GM12864 (cell line): ENCODE measurements at regions not wholly inside any gene's neighbourhood (a gene's known extent, or its start where the extent isn't known, plus 50 kb on each side); places are given as distances from the start of the nearest gene placed in this dataset.

Experiments
- DNase-seq: peaks from one replicate; pipeline ENCODE4 v3.0.0-alpha.2; 2011; ENCODE audit warnings: low read depth
- H3K4me3 ChIP-seq: 2 replicates; pipeline ENCODE4 v1.5.1; 2011; ENCODE audit warnings: mild to moderate bottlenecking, low read depth, low read length, control low read depth
- CTCF ChIP-seq: IDR thresholded peaks from 2 replicates; pipeline ENCODE4 v1.5.1; 2011; ENCODE audit warnings: low read depth, mild to moderate bottlenecking, moderate library complexity, low read length, control low read depth, inconsistent platforms; ENCODE audit errors: missing control alignments

DNA sequence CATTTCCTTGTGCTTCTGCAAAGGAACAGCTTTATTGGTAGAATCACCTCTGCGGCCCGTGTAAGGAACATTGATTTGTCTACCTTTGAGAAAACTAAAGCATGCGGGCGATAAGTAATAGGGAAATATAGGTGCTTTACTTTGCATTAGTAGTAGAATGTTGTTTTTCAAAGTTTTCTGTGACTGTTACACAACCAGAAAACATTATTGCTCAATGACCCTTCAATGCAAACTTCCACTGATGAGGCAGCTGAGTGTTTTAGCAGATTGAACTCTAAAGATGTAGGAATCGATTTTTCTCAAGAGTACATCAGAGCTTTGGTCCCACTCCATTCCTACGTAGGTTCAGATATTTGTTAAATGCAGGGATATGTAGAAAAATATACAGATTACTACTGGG lies 427.8 kb downstream of the DNAJB9 start:
- H3K4me3 ChIP-seq, result no peak overlapping the region
- TF ChIP-seq CTCF, result no peak
- no peak for DNase-seq

- H3K4me3 ChIP-seq, result no peak overlapping the region
- TF ChIP-seq CTCF, result no peak
- DNase-seq, result no peak
Observed at GRCh38 chr7:109003742-109004141, 434.1 kb downstream of the DNAJB9 start.

DNA sequence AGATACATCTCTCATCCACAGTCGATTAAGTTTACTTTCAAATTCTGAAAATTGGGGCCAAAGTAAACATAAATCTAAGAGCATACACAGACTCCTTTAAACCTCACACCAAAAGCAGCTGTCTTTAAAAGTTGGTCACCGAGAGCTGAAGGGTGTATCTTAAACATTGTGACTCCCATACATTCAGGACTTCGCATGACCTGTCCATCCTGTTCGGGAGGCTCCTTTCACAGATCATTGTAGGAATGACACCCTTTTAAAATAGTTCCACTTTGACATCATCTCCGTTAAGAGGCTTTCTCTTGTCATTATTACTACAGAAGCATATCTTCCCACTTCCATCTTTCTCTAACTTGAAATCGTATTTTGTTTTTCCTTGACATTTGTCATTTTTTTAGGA lies 440.0 kb downstream of the DNAJB9 start:
- H3K4me3 ChIP-seq, result no peak overlapping the region
- DNase-seq, result no peak
- TF ChIP-seq CTCF, result no peak

DNA sequence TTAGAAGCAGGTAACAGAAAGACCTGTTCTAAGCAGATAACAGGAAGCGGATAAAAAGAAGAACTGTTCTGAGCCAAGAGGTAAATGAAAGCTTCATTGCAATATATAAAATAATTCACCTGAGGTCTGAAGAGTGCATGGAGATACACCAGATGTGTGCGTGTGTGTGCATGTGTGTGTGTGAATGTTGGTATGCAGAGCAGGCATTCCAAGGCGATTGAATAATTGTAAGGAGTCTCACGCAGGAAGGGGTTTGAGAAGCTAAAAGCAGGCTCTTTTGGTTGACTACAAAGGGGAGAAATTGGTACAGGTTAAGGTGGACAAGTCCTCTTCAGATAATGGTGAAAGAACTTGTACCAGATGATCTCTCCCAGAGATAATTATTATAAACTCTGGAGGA lies 450.6 kb downstream of the DNAJB9 start:
- H3K4me3 ChIP-seq, result no peak overlapping the region
- no peak for TF ChIP-seq CTCF
- no peak for DNase-seq

- TF ChIP-seq CTCF, result no peak
- H3K4me3 ChIP-seq, result no peak overlapping the region
- DNase-seq, result no peak
Observed at GRCh38 chr7:109021390-109021789, 451.7 kb downstream of the DNAJB9 start.

GRCh38 chr7:109029866-109030265 lies 460.2 kb downstream of the DNAJB9 start:
- no peak for TF ChIP-seq CTCF
- no peak for DNase-seq
- H3K4me3 ChIP-seq, result no peak overlapping the region

- TF ChIP-seq CTCF, result no peak
- DNase-seq, result no peak
- H3K4me3 ChIP-seq, result no peak overlapping the region
Observed at GRCh38 chr7:109044691-109045090, 475.0 kb downstream of the DNAJB9 start.
